Aorta (tissue), 5 donors: ENCODE measurements at regions not wholly inside any gene's neighbourhood (a gene's known extent, or its start where the extent isn't known, plus 50 kb on each side); places are given as distances from the start of the nearest gene placed in this dataset.

ENCODE experiments used
- ATAC-seq: fragments of 200-7000 bp; cut with Tn5 transposase; one replicate; pipeline ENCODE4 v1.9.1; 2022; ENCODE audit warnings: moderate library complexity; ENCODE audit not compliant: low FRiP score
- DNase-seq, 2 donors: peaks; one replicate each; pipeline ENCODE4 v3.0.0-alpha.2; 2020
- H3K27ac ChIP-seq, 2 donors: one replicate each; pipeline ENCODE4 v1.5.1; 2013; ENCODE audit warnings: low read length in 2 of 2, mild to moderate bottlenecking in 2 of 2, moderate library complexity in 2 of 2, control low read depth in 1 of 2, inconsistent platforms in 1 of 2, low read depth in 1 of 2
- H3K27me3 ChIP-seq, 2 donors: one replicate each; pipeline ENCODE4 v1.6.1; 2013; ENCODE audit warnings: control low read depth in 1 of 2, low read length in 1 of 2, mild to moderate bottlenecking in 1 of 2, moderate library complexity in 1 of 2; ENCODE audit not compliant: insufficient read depth in 2 of 2, control insufficient read depth in 1 of 2
- H3K36me3 ChIP-seq, 2 donors: one replicate each; pipeline ENCODE4 v1.6.1; 2013; ENCODE audit warnings: control low read depth in 1 of 2, low read length in 1 of 2, mild to moderate bottlenecking in 1 of 2; ENCODE audit not compliant: insufficient read depth in 2 of 2, control insufficient read depth in 1 of 2
- H3K4me1 ChIP-seq, 2 donors: one replicate each; pipeline ENCODE4 v1.6.1; 2013; ENCODE audit warnings: low read length in 2 of 2, control low read depth in 1 of 2, mild to moderate bottlenecking in 1 of 2, moderate library complexity in 1 of 2; ENCODE audit not compliant: insufficient read depth in 2 of 2, control insufficient read depth in 1 of 2
- H3K4me3 ChIP-seq, 2 donors: one replicate each; pipeline ENCODE4 v1.5.1; 2013; ENCODE audit warnings: low read length in 2 of 2, control low read depth in 1 of 2, mild to moderate bottlenecking in 1 of 2
- H3K9me3 ChIP-seq: one replicate; pipeline ENCODE4 v1.6.1; 2013; ENCODE audit warnings: mild to moderate bottlenecking, low read length; ENCODE audit not compliant: control insufficient read depth
- WGBS, 2 donors: extraction: QIAGEN DNeasy Blood & Tissue Kit; methylation state at CpG; one replicate each; pipeline ENCODE4 v1.1.7; 2013; 5-methylcytosine and 5-hydroxymethylcytosine counted together
- intact Hi-C, 2 donors: fragments of 100-400 bp; cut with DNase I; formaldehyde crosslinking; loops; one replicate each; pipeline versions ENCODE4 v1.14.2 to v1.15.0; 2022
- donor health status: healthy with polysubstance abuse.
- donor health status: Bipolar disorder and iron deficiency.
- donor health status: DM: no; HTN: no; CAD: no.
- donor health status: DM: no; HTN: no; CAD: no.
- donor health status: DM: yes; HTN: yes; CAD: no.

DNA sequence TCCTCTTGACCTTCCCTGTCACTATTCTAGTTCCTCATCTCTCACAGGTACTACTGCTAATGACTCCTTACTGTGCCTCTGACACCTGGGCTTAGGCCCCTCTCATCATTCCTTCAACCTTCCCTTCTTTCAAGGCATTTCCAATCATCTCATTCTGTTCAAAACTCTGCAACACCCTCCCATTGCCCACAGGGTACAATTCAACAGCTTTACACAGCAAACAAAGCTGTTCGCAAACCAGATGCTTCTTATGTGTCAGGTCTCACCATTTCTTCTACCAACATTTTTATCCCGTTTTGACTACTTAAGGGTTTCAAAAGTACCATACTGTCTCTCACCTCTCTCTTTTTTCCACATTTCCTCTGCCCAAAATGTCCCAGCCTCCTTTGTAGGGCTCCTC, 84.4 kb upstream of the ID4 start:
- DNase-seq (no peak), ATAC-seq (no peak)
- Histone ChIP-seq H3K27me3 (no peaks in the 10 kb centered on the region), H3K9me3 (no peaks in the 10 kb centered on the region), H3K36me3 (no peaks in the 10 kb centered on the region), H3K27ac (no peak overlapping the region), H3K4me3 (no peak overlapping the region), H3K4me1 (no peaks in the 10 kb centered on the region)
- intact Hi-C loops, result no loop called here
- 85 to 90% methylated on average over 2 of the region's 2 CpGs for WGBS, 2 donors

DNA sequence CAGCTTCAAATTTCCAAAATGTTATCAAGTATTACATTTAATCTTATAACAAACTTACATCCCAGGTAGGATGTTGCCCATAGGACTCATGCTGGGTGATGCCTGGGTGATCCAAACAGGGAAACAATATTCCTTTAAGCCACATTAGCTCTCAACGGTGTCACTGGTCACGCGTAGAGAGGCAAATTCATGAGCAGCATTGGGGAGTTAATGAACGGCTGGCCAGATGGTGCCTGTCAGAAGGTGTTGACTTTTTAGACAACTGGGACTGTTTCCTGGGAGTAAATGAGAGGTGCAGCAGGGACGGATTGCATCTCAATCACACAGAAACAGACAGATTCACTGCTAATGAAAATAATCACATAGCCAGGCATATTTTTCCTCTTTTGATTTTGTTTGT, 83.3 kb upstream of the ID4 start:
- intact Hi-C loops, result no loop called here

DNA sequence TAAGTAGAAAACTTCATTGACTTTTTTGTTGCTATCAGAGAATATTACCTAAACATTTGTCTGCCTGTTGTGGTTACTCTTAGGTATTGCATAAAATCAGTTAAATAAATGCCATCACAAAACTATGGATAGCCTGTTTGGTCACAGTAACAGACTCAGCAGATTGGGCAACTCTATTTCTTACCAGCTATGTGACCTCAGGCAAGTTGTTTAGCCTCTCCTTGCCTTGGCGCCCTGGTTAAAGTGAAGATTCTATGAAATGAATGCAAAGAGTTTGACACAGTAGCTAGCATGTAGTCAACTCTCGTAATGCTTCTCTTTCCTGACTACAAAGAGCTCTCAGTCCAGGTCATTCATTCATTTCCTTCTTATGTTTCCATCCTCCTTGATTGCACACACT, 82.5 kb upstream of the ID4 start:
- Histone ChIP-seq H3K27me3 (no peaks in the 10 kb centered on the region), H3K27ac (no peak overlapping the region), H3K4me1 (peaks cover 0 to 6% of the 10 kb centered on the region in 2 donors), H3K36me3 (no peaks in the 10 kb centered on the region), H3K4me3 (no peak overlapping the region), H3K9me3 (no peaks in the 10 kb centered on the region)
- ATAC-seq (no peak), DNase-seq (no peak)
- 95 to 97% methylated on average over 2 of the region's 2 CpGs for WGBS, 2 donors
- intact Hi-C loops, result no loop called here

More for the DNA sequence above, 83.3 kb upstream of the ID4 start:
- no peak overlapping the region for H3K4me3 ChIP-seq
- DNase-seq (no peak), ATAC-seq (no peak)
- H3K4me1 ChIP-seq, result peaks cover 0 to under 1% of the 10 kb centered on the region in 2 donors
- no peaks in the 10 kb centered on the region for H3K9me3 ChIP-seq
- WGBS, 2 donors, result 77 to 83% methylated on average over 5 of the region's 5 CpGs
- H3K27me3 ChIP-seq, result no peaks in the 10 kb centered on the region
- H3K36me3 ChIP-seq, result no peaks in the 10 kb centered on the region
- no peak overlapping the region for H3K27ac ChIP-seq

DNA sequence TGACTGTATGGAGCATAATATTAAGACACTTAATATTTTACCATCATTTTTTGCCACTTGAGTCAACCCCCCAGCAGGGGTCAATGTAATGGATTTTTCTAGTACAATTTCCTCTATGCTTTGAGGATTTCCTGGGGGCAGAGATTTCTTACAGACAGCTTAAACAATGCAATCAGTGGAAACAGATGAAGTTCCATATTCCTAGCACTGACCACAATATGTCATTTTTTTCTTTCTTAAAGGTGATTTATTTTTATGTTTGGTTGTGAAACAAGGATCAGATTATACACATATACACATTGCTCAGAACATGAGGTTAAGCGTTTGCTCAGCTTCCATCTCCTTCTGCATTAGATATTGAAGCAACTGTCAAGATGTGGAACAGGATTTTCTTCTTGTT, 82.0 kb upstream of the ID4 start:
- H3K4me1 ChIP-seq, result peaks cover 0 to 6% of the 10 kb centered on the region in 2 donors
- DNase-seq (no peak), ATAC-seq (no peak)
- no peak overlapping the region for H3K4me3 ChIP-seq
- H3K27ac ChIP-seq, result no peak overlapping the region
- no peaks in the 10 kb centered on the region for H3K36me3 ChIP-seq
- H3K9me3 ChIP-seq, result no peaks in the 10 kb centered on the region
- WGBS, 2 donors, result 44 to 100% methylated on average over 1 of the region's 1 CpG
- no peaks in the 10 kb centered on the region for H3K27me3 ChIP-seq
- intact Hi-C loops, result no loop called here

- intact Hi-C loops, result no loop called here
- H3K4me1 ChIP-seq, result peaks cover 0 to 6% of the 10 kb centered on the region in 2 donors
- 45% methylated on average over 2 of the region's 2 CpGs for WGBS, 2 donors
- H3K36me3 ChIP-seq, result no peaks in the 10 kb centered on the region
- no peak overlapping the region for H3K4me3 ChIP-seq
- ATAC-seq (no peak), DNase-seq (no peak)
- H3K27me3 ChIP-seq, result no peaks in the 10 kb centered on the region
- no peak overlapping the region for H3K27ac ChIP-seq
- H3K9me3 ChIP-seq, result no peaks in the 10 kb centered on the region
Observed at GRCh38 chr6:19757036-19757435, 80.1 kb upstream of the ID4 start.

DNA sequence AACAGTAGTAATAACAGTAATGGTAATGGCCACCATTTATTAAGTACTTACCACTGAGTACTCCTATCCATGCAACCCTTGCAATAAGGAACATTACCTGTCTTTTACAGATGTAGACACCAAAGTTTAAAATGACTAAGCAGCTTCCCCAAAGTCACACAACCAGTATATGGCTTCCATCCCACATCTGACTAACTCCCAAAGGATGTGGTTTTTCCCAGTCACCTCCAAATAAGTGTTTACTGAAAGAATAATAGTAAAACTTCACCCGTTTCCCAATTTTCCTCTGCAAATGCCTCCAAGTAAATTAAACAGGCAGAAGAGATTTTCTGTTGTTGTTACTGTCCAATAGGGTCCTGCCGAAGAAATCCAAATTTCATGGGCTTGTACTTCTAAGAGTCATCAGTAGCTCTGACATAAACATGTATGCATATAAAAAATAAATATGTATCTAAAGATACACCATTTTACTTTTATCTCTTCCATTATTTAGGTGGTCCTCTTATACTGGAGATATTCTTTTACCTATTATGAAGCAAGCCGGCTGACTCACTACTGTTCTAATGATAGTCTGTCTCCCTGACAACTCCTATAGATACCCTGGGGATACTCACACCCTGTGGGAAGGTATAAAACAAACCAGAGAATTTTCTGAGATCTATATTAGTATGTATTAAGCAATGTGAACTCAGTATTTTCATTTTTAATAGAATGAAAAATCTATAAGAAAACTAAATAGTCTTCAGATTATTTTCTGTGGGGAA, 77.9 kb upstream of the ID4 start:
- H3K36me3 ChIP-seq, result no peaks in the 10 kb centered on the region
- H3K27me3 ChIP-seq, result no peaks in the 10 kb centered on the region
- no peak overlapping the region for H3K4me3 ChIP-seq
- 58 to 67% methylated on average over 3 of the region's 3 CpGs for WGBS, 2 donors
- intact Hi-C loops, result no loop called here
- no peaks in the 10 kb centered on the region for H3K9me3 ChIP-seq
- DNase-seq (no peak), ATAC-seq (no peak)
- peaks cover 0 to 6% of the 10 kb centered on the region in 2 donors for H3K4me1 ChIP-seq
- no peak overlapping the region for H3K27ac ChIP-seq

DNA sequence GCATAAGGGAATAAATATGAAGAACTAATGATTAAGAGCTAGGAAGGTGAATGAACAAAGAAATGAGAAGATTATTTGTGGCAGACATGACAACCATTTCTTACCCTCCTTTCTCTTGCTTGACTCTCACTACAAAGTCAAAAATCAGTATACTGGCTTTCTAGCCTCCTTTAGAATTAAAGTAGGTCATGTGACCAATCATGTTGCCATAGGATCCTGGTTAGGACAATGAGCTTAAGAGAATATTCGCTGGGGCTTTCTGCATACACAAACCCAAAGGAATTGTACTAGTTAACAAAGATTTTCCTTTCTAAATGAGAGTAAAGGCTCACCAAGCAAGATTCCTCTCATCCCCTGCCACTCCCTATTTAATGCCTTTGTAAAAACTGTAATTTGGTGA, 76.0 kb upstream of the ID4 start:
- WGBS, 2 donors, result 96 to 97% methylated on average over 1 of the region's 1 CpG
- DNase-seq (no peak), ATAC-seq (no peak)
- no peaks in the 10 kb centered on the region for H3K36me3 ChIP-seq
- no peaks in the 10 kb centered on the region for H3K9me3 ChIP-seq
- peaks cover 0 to 6% of the 10 kb centered on the region in 2 donors for H3K4me1 ChIP-seq
- intact Hi-C loops, result no loop called here
- H3K27me3 ChIP-seq, result no peaks in the 10 kb centered on the region
- no peak overlapping the region for H3K27ac ChIP-seq
- H3K4me3 ChIP-seq, result no peak overlapping the region

DNA sequence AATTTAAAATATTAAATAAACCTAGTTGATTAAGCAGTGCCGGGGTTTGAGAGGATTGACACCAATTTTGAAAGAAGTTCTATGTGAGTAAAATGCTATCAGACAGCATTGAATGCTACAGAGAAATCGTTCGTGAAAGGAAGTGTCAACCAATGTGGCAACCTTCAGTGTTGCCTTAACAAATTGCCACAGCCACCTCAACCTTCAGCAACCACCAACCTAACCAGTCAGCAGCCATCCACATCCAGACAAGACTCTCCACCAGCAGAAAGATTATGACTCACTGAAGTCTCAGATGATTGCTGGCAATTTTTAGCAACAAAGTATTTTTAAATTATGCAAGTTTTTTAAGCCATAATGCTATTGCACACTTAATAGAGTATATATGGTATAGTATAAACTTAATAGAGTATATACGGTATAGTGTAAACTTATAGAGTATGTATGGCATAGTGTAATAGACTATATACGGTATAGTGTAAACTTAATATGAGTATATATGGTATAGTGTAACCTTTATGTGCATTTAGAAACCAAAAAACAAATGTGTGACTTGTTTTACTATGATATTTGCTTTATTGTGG, 65.3 kb upstream of the ID4 start:
- ATAC-seq, result no peak
- no peaks in the 10 kb centered on the region for H3K9me3 ChIP-seq
- no peaks in the 10 kb centered on the region for H3K4me1 ChIP-seq
- 64 to 69% methylated on average over 5 of the region's 5 CpGs for WGBS, 2 donors
- DNase-seq, result peak in 1 of 2 donors; percentile 44
- H3K27ac ChIP-seq, result no peak overlapping the region
- no peak overlapping the region for H3K4me3 ChIP-seq
- H3K36me3 ChIP-seq, result no peaks in the 10 kb centered on the region
- intact Hi-C loops, result no loop called here
- H3K27me3 ChIP-seq, result no peaks in the 10 kb centered on the region

GRCh38 chr6:19772891-19773290, 64.3 kb upstream of the ID4 start:
- H3K36me3 ChIP-seq, result no peaks in the 10 kb centered on the region
- ATAC-seq, result no peak
- no peak for DNase-seq
- no peaks in the 10 kb centered on the region for H3K4me1 ChIP-seq
- no peaks in the 10 kb centered on the region for H3K27me3 ChIP-seq
- no peak overlapping the region for H3K27ac ChIP-seq
- H3K9me3 ChIP-seq, result no peaks in the 10 kb centered on the region
- H3K4me3 ChIP-seq, result no peak overlapping the region
- intact Hi-C loops, result no loop called here
